ENCODE measurements at regions not wholly inside any gene's neighbourhood (a gene's known extent, or its start where the extent isn't known, plus 50 kb on each side); places are given as distances from the start of the nearest gene placed in this dataset.
"Not testable (repeated sequence)": the region's sequence is repeated elsewhere in the genome, so short reads cannot be mapped to it uniquely, and the experiment has no call there.

DNA sequence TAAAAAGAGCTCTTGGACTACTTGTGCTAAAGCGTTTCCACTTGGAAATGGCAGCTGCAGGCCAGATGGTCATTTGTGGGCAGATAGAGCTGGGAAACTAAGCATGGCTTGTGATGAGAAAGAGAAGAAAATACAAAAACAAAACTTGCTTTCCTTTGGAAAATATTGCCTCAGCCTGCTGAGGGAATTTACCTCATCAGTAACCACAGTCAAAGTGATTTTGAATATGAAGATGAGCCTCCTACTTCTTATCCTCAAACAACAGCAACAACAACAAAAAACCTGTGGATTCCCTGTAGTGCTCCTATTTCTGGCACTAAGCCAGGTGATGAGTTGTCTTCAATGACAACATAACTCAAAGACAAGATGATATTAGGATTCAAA lies 62.7 kb upstream of the FIBIN start:
- no peak overlapping the region for H3K27ac ChIP-seq
- TF ChIP-seq ZFX (IDR thresholded peaks at IDR 0.05) = no peak
- TF ChIP-seq, protein P1, sequence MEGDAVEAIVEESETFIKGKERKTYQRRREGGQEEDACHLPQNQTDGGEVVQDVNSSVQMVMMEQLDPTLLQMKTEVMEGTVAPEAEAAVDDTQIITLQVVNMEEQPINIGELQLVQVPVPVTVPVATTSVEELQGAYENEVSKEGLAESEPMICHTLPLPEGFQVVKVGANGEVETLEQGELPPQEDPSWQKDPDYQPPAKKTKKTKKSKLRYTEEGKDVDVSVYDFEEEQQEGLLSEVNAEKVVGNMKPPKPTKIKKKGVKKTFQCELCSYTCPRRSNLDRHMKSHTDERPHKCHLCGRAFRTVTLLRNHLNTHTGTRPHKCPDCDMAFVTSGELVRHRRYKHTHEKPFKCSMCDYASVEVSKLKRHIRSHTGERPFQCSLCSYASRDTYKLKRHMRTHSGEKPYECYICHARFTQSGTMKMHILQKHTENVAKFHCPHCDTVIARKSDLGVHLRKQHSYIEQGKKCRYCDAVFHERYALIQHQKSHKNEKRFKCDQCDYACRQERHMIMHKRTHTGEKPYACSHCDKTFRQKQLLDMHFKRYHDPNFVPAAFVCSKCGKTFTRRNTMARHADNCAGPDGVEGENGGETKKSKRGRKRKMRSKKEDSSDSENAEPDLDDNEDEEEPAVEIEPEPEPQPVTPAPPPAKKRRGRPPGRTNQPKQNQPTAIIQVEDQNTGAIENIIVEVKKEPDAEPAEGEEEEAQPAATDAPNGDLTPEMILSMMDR (conservative IDR thresholded peaks at IDR 0.05) = no peak

DNA sequence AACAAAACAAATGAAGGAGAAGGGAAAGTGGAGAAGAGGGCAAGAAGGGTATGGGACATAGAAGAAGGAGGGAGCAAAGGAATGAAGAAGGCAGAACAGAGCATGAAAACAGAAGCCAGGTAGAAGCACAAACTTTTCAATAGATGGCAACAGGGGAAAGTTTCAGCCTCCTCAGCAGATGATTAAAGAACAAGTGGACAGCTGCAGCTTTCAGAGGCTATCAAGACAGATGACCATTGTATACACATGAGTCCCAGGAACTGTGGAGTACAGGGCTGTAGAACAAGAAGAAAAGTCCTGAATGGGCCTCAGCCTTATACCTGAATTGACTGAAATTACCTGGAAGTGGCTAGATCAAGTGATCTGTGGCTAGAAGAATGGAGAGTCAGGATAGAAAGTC lies 62.0 kb upstream of the FIBIN start:
- no peak overlapping the region for H3K27ac ChIP-seq
- TF ChIP-seq ZFX (IDR thresholded peaks at IDR 0.05) = no peak
- TF ChIP-seq, protein P1 (conservative IDR thresholded peaks at IDR 0.05) = no peak

DNA sequence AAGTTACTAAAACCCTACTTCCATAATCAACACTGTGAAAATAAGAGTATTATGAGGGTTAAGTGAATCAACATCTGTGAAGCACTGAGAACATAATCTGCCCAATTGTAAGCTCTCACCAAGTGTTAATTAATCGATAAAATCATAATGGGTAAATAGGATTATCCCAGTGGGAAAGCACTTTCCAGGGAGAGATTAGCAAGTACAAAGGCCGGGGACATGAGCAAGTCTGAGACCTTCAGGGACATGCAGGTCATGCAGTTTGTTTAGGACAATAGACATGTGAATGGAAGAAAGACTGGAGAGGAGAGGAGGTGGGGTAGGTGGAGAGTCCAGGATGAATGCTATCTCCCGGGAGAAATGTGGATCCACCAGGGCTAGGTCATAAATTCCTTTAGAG lies 57.8 kb upstream of the FIBIN start:
- TF ChIP-seq, protein P1 (conservative IDR thresholded peaks at IDR 0.05) = no peak
- no peak overlapping the region for H3K27ac ChIP-seq

DNA sequence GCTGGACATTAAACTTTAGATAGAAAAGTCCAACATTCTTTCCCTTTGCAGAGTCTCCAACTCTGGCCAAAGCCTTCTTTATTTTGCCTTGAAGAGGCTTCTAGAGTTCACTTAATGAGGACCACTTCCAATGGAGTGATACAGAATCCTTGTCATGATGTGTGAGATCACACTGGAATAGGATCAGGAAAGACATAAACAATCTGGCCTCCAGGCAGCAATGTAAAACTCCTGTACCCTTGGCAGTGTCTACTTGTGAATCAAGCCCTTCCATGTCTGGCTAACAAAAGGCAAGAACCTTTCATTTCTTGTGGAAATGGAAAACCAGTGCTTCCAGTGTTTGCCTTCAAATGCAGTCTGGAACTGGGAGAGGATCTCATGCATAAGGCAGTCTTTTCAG lies 56.5 kb upstream of the FIBIN start:
- no peak overlapping the region for H3K27ac ChIP-seq
- TF ChIP-seq ZFX (IDR thresholded peaks at IDR 0.05) = no peak
- TF ChIP-seq, protein P1 (conservative IDR thresholded peaks at IDR 0.05) = no peak

DNA sequence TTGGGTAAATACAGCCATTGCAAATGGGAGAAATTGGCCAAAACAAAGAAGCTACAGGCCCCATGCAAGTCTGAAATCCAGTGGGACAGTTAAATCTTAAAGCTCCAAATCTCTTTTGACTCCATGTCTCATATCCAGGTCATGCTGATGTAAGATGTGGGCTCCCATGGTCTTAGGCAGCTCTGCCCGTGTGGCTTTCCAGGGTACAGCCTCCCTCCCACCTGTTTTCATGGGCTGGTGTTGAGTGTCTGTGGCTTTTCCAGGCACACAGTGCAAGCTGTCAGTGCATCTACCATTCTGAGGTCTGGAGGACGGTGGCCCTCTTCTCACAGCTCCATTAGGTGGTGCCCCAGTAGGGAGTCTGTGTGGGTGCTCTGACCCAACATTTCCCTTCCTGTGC lies 53.4 kb upstream of the FIBIN start:
- H3K27ac ChIP-seq = not testable (repeated sequence)

DNA sequence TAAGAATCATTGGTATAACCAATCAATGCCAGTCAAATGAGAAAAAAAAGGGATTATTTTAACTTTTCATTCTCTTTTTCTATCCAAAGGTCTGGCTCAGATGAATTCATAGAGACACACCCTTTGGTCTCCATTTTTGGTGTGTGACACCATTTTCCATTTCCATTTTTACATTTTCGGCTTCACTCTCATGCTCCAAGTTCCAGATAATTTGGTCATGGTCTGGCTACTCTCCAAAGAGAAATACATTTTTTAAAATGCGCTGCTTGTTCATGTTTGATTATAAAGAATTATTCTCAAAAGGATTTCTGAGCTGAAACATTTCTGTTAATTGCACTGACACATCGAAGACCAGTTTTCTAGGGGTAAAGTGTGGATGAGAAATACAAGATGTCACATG lies 51.6 kb upstream of the FIBIN start:
- TF ChIP-seq ZFX (IDR thresholded peaks at IDR 0.05) = no peak
- TF ChIP-seq, protein P1 (conservative IDR thresholded peaks at IDR 0.05) = no peak
- H3K27ac ChIP-seq = no peak overlapping the region

DNA sequence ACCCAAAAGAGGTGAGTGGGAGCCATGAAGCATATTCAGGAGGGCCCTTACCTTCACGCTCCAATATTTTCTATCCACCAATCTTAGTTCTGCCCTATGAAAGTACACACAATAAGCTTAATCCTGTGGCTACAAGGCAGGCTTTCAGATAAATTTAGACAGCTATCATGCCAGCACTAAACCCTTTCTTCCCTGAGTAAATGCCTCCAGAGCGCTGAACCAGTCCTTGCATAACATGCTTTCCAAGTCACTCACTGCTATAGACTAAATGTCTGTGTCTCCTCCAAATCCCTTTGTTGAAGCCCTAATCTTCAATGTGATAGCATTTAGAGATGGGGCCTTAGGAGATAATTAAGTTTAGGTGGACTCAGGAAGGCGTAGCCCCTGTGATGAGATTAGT lies 50.3 kb upstream of the FIBIN start:
- H3K27ac ChIP-seq = no peak overlapping the region
- TF ChIP-seq, protein P1 (conservative IDR thresholded peaks at IDR 0.05) = no peak
- TF ChIP-seq ZFX (IDR thresholded peaks at IDR 0.05) = no peak
